Suprapubic skin (tissue), 4 donors: ENCODE measurements at regions not wholly inside any gene's neighbourhood (a gene's known extent, or its start where the extent isn't known, plus 50 kb on each side); places are given as distances from the start of the nearest gene placed in this dataset.

ENCODE experiments used
- DNase-seq, 2 donors: peaks; one replicate each; pipeline ENCODE4 v3.0.0-alpha.2; 2019; ENCODE audit warnings: low spot score in 2 of 2
- H3K27ac ChIP-seq: fragments of 200-600 bp; sonication (generic); one replicate; pipeline ENCODE4 v1.5.1; 2019
- H3K27me3 ChIP-seq: fragments of 200-600 bp; sonication (generic); one replicate; pipeline ENCODE4 v1.5.1; 2019
- H3K36me3 ChIP-seq: fragments of 200-600 bp; sonication (generic); one replicate; pipeline ENCODE4 v1.5.1; 2019
- H3K4me1 ChIP-seq: fragments of 200-600 bp; sonication (generic); one replicate; pipeline ENCODE4 v1.5.1; 2019
- H3K4me3 ChIP-seq: fragments of 200-600 bp; sonication (generic); one replicate; pipeline ENCODE4 v1.5.1; 2019; ENCODE audit warnings: mild to moderate bottlenecking
- H3K9me3 ChIP-seq: fragments of 200-600 bp; sonication (generic); one replicate; pipeline ENCODE4 v1.5.1; 2019
- CTCF ChIP-seq, 2 donors: fragments of 200-600 bp in 1 of 2; fragments of 450-650 bp in 1 of 2; sonication (generic) in 1 of 2; IDR thresholded peaks; one replicate each; pipeline ENCODE4 v1.5.1; 2016 to 2019; ENCODE audit warnings: antibody characterized with exemption in 2 of 2, mild to moderate bottlenecking in 1 of 2, moderate library complexity in 1 of 2
- EP300 ChIP-seq: sonication (generic); formaldehyde crosslinking; IDR thresholded peaks from one replicate; pipeline ENCODE4 v1.6.1; 2017; ENCODE audit warnings: antibody characterized with exemption
- POLR2A ChIP-seq, 2 donors: fragments of 450-650 bp; IDR thresholded peaks; one replicate each; pipeline ENCODE4 v1.6.1; 2017; ENCODE audit warnings: antibody characterized with exemption in 2 of 2, mild to moderate bottlenecking in 2 of 2, moderate library complexity in 2 of 2
- POLR2AphosphoS5 ChIP-seq, 3 donors: sonication (generic); formaldehyde crosslinking; IDR thresholded peaks; one replicate each; pipeline ENCODE4 v1.6.1; 2017; ENCODE audit warnings: antibody characterized with exemption in 3 of 3
- WGBS: methylation state at CpG from one replicate; pipeline ENCODE4 v1.1.5; 2018; 5-methylcytosine and 5-hydroxymethylcytosine counted together

GRCh38 chr13:21762512-21762911 is 91.6 kb downstream of the FGF9 start:
- TF ChIP-seq CTCF (IDR thresholded peaks at IDR 0.05) (no peak), POLR2AphosphoS5 (IDR thresholded peaks at IDR 0.05) (no peak), POLR2A (IDR thresholded peaks at IDR 0.05) (no peak), EP300 (no peak)
- no peaks in the 10 kb centered on the region for H3K27me3 ChIP-seq
- H3K4me1 ChIP-seq = no peaks in the 10 kb centered on the region
- whole genome bisulfite sequencing = 91% methylated on average over 8 of the region's 8 CpGs
- H3K27ac ChIP-seq = no peak overlapping the region
- no peaks in the 10 kb centered on the region for H3K36me3 ChIP-seq
- no peaks in the 10 kb centered on the region for H3K9me3 ChIP-seq
- H3K4me3 ChIP-seq = no peak overlapping the region
- DNase-seq = no peak

GRCh38 chr13:21767032-21767431 is 96.2 kb downstream of the FGF9 start:
- no peak for TF ChIP-seq EP300
- TF ChIP-seq POLR2A (IDR thresholded peaks at IDR 0.05) = no peak
- TF ChIP-seq CTCF (IDR thresholded peaks at IDR 0.05) = no peak
- TF ChIP-seq POLR2AphosphoS5 (IDR thresholded peaks at IDR 0.05) = no peak
- no peaks in the 10 kb centered on the region for H3K9me3 ChIP-seq
- H3K27me3 ChIP-seq = no peaks in the 10 kb centered on the region
- 87% methylated on average over 8 of the region's 8 CpGs for WGBS
- no peaks in the 10 kb centered on the region for H3K36me3 ChIP-seq
- H3K4me1 ChIP-seq = no peaks in the 10 kb centered on the region
- H3K27ac ChIP-seq = no peak overlapping the region
- no peak overlapping the region for H3K4me3 ChIP-seq
- DNase-seq = no peak

GRCh38 chr13:21771075-21771474 is 100.2 kb downstream of the FGF9 start:
- Histone ChIP-seq H3K9me3 (no peaks in the 10 kb centered on the region), H3K27ac (no peak overlapping the region), H3K27me3 (no peaks in the 10 kb centered on the region), H3K4me1 (no peaks in the 10 kb centered on the region), H3K36me3 (no peaks in the 10 kb centered on the region), H3K4me3 (no peak overlapping the region)
- WGBS = 91% methylated on average over 1 of the region's 1 CpG
- TF ChIP-seq EP300 (no peak), CTCF (IDR thresholded peaks at IDR 0.05) (no peak), POLR2A (IDR thresholded peaks at IDR 0.05) (no peak)
- DNase-seq = no peak

GRCh38 chr13:21777166-21777565 is 106.3 kb downstream of the FGF9 start:
- TF ChIP-seq CTCF (IDR thresholded peaks at IDR 0.05) = no peak
- TF ChIP-seq EP300 = no peak
- Histone ChIP-seq H3K27me3 (no peaks in the 10 kb centered on the region), H3K4me1 (no peaks in the 10 kb centered on the region), H3K27ac (no peak overlapping the region), H3K36me3 (no peaks in the 10 kb centered on the region), H3K4me3 (no peak overlapping the region), H3K9me3 (no peaks in the 10 kb centered on the region)
- 82% methylated on average over 1 of the region's 1 CpG for WGBS
- no peak for DNase-seq

- no peaks in the 10 kb centered on the region for H3K9me3 ChIP-seq
- no peak overlapping the region for H3K4me3 ChIP-seq
- no peaks in the 10 kb centered on the region for H3K4me1 ChIP-seq
- H3K27me3 ChIP-seq = no peaks in the 10 kb centered on the region
- no peak for DNase-seq
- TF ChIP-seq CTCF (IDR thresholded peaks at IDR 0.05) (no peak), POLR2A (IDR thresholded peaks at IDR 0.05) (no peak), POLR2AphosphoS5 (IDR thresholded peaks at IDR 0.05) (no peak), EP300 (no peak)
- 84% methylated on average over 3 of the region's 3 CpGs for WGBS
- no peak overlapping the region for H3K27ac ChIP-seq
- no peaks in the 10 kb centered on the region for H3K36me3 ChIP-seq
Observed at GRCh38 chr13:21777813-21778212, 106.9 kb downstream of the FGF9 start.
